ENCODE measurements at regions not wholly inside any gene's neighbourhood (a gene's known extent, or its start where the extent isn't known, plus 50 kb on each side); places are given as distances from the start of the nearest gene placed in this dataset.

DNA sequence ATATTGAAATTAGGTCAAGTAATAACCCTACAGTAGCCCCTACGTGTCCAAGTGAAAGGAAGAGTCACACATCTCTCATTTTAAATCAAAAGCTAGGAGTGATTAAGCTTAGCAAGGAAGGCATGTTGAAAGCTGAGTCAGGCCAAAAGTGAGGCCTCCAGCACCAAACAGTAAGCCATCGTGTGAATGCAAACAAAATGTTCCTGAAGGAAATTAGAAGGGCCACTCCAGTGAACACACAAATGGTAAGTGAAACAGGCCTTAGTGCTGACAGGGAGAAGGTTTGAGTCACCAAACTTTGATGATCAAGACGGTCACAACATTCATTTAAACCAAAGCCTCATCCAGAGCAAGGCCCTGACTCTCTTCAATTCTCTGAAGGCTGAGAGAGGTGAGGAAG lies 127.2 kb downstream of the SHANK2 start:
- TF ChIP-seq ZNF384 (IDR thresholded peaks at IDR 0.05) (no peak), L3MBTL2 (conservative IDR thresholded peaks at IDR 0.05) (no peak), ARNT (IDR thresholded peaks at IDR 0.05) (no peak)
